HAP-1 (cell line): ENCODE measurements at regions not wholly inside any gene's neighbourhood (a gene's known extent, or its start where the extent isn't known, plus 50 kb on each side); places are given as distances from the start of the nearest gene placed in this dataset.

Experiments used
- DNase-seq, 2 experiments: peaks; one replicate each; pipeline ENCODE4 v3.0.0-alpha.2; 2016 to 2020; ENCODE audit warnings: low spot score in 2 of 2
- H3K27me3 ChIP-seq: fragments of 250-450 bp; sonication (Bioruptor Pico); 2 replicates; pipeline ENCODE4 v1.5.1; 2020; ENCODE audit warnings: low read depth, mild to moderate bottlenecking, moderate library complexity
- H3K36me3 ChIP-seq: fragments of 250-450 bp; sonication (Bioruptor Pico); replicated peaks from 2 replicates; pipeline ENCODE4 v1.5.1; 2020; ENCODE audit warnings: mild to moderate bottlenecking
- H3K4me1 ChIP-seq: fragments of 250-450 bp; sonication (Bioruptor Pico); 2 replicates; pipeline ENCODE4 v1.5.1; 2020; ENCODE audit warnings: mild to moderate bottlenecking
- H3K4me3 ChIP-seq: fragments of 250-450 bp; sonication (Bioruptor Pico); 2 replicates; pipeline ENCODE4 v1.5.1; 2020; ENCODE audit warnings: mild to moderate bottlenecking, moderate library complexity
- H3K9me3 ChIP-seq: fragments of 250-450 bp; sonication (Bioruptor Pico); 2 replicates; pipeline ENCODE4 v1.5.1; 2020; ENCODE audit warnings: mild to moderate bottlenecking, moderate library complexity
- in situ Hi-C: fragments of 300-500 bp; cut with MboI; formaldehyde crosslinking; loops from 3 replicates; pipeline ENCODE4 v1.14.3; 2020; ENCODE audit warnings: low sequenced_read_pairs, inconsistent platforms, mixed read lengths

GRCh38 chr1:88519156-88519555 lies 164.9 kb upstream of the PKN2 start:
- H3K4me1 ChIP-seq: no peaks in the 10 kb centered on the region
- H3K36me3 ChIP-seq: no peaks in the 10 kb centered on the region
- H3K27me3 ChIP-seq: no peaks in the 10 kb centered on the region
- no peak for DNase-seq
- in situ Hi-C loops: no loop called here
- H3K4me3 ChIP-seq: no peak overlapping the region
- H3K9me3 ChIP-seq: no peaks in the 10 kb centered on the region

- no peaks in the 10 kb centered on the region for H3K9me3 ChIP-seq
- no peak overlapping the region for H3K4me3 ChIP-seq
- DNase-seq: no peak
- H3K27me3 ChIP-seq: no peaks in the 10 kb centered on the region
- no peaks in the 10 kb centered on the region for H3K4me1 ChIP-seq
- no peaks in the 10 kb centered on the region for H3K36me3 ChIP-seq
- in situ Hi-C loops: no loop called here
Measured at GRCh38 chr1:88523854-88524528, 160.1 kb upstream of the PKN2 start.

- no peak overlapping the region for H3K4me3 ChIP-seq
Measured at GRCh38 chr1:88526456-88526855, 157.6 kb upstream of the PKN2 start.

GRCh38 chr1:88528792-88529191 lies 155.3 kb upstream of the PKN2 start:
- no peaks in the 10 kb centered on the region for H3K9me3 ChIP-seq
- H3K27me3 ChIP-seq: no peaks in the 10 kb centered on the region
- H3K4me1 ChIP-seq: no peaks in the 10 kb centered on the region
- in situ Hi-C loops: loop anchor here (25.0 kb wide), 1 partner anchor 341 kb away; no protein-coding TSS in a partner anchor
- no peak overlapping the region for H3K4me3 ChIP-seq
- H3K36me3 ChIP-seq: no peaks in the 10 kb centered on the region
- no peak for DNase-seq

More at GRCh38 chr1:88526456-88526855, 157.6 kb upstream of the PKN2 start:
- H3K27me3 ChIP-seq: no peaks in the 10 kb centered on the region
- H3K4me1 ChIP-seq: no peaks in the 10 kb centered on the region
- in situ Hi-C loops: loop anchor here (25.0 kb wide), 1 partner anchor 339 kb away; no protein-coding TSS in a partner anchor
- H3K36me3 ChIP-seq: no peaks in the 10 kb centered on the region
- no peak for DNase-seq
- H3K9me3 ChIP-seq: no peaks in the 10 kb centered on the region

GRCh38 chr1:88529581-88529980 lies 154.5 kb upstream of the PKN2 start:
- no peak overlapping the region for H3K4me3 ChIP-seq
- H3K4me1 ChIP-seq: no peaks in the 10 kb centered on the region
- in situ Hi-C loops: loop anchor here (25.0 kb wide), 1 partner anchor 342 kb away; no protein-coding TSS in a partner anchor
- H3K27me3 ChIP-seq: no peaks in the 10 kb centered on the region
- no peak for DNase-seq
- no peaks in the 10 kb centered on the region for H3K36me3 ChIP-seq
- no peaks in the 10 kb centered on the region for H3K9me3 ChIP-seq

- in situ Hi-C loops: loop anchor here (25.0 kb wide), 1 partner anchor 343 kb away; no protein-coding TSS in a partner anchor
Measured at GRCh38 chr1:88530246-88530645, 153.8 kb upstream of the PKN2 start.

GRCh38 chr1:88537787-88538186 lies 146.3 kb upstream of the PKN2 start:
- no peaks in the 10 kb centered on the region for H3K27me3 ChIP-seq

More at GRCh38 chr1:88530246-88530645, 153.8 kb upstream of the PKN2 start:
- H3K4me1 ChIP-seq: no peaks in the 10 kb centered on the region
- no peaks in the 10 kb centered on the region for H3K36me3 ChIP-seq
- H3K4me3 ChIP-seq: no peak overlapping the region
- DNase-seq: no peak
- no peaks in the 10 kb centered on the region for H3K9me3 ChIP-seq
- no peaks in the 10 kb centered on the region for H3K27me3 ChIP-seq

GRCh38 chr1:88538222-88538899 lies 145.7 kb upstream of the PKN2 start:
- Histone ChIP-seq H3K4me1 (no peaks in the 10 kb centered on the region), H3K36me3 (no peaks in the 10 kb centered on the region), H3K9me3 (no peaks in the 10 kb centered on the region), H3K4me3 (no peak overlapping the region), H3K27me3 (no peaks in the 10 kb centered on the region)
- in situ Hi-C loops: loop anchor here (25.0 kb wide), 1 partner anchor 351 kb away; no protein-coding TSS in a partner anchor
- DNase-seq: no peak

More at GRCh38 chr1:88537787-88538186, 146.3 kb upstream of the PKN2 start:
- H3K9me3 ChIP-seq: no peaks in the 10 kb centered on the region
- H3K4me3 ChIP-seq: no peak overlapping the region
- no peak for DNase-seq
- no peaks in the 10 kb centered on the region for H3K4me1 ChIP-seq
- in situ Hi-C loops: loop anchor here (25.0 kb wide), 1 partner anchor 350 kb away; no protein-coding TSS in a partner anchor
- no peaks in the 10 kb centered on the region for H3K36me3 ChIP-seq

- Histone ChIP-seq H3K9me3 (no peaks in the 10 kb centered on the region), H3K36me3 (no peaks in the 10 kb centered on the region), H3K4me3 (no peak overlapping the region), H3K4me1 (no peaks in the 10 kb centered on the region), H3K27me3 (no peaks in the 10 kb centered on the region)
- in situ Hi-C loops: loop anchor here (25.0 kb wide), 1 partner anchor 353 kb away; no protein-coding TSS in a partner anchor
- DNase-seq: no peak
Measured at GRCh38 chr1:88540255-88540654, 143.8 kb upstream of the PKN2 start.

- Histone ChIP-seq H3K27me3 (no peaks in the 10 kb centered on the region), H3K36me3 (no peaks in the 10 kb centered on the region), H3K9me3 (no peaks in the 10 kb centered on the region), H3K4me1 (no peaks in the 10 kb centered on the region), H3K4me3 (no peak overlapping the region)
- DNase-seq: no peak
- in situ Hi-C loops: loop anchor here (25.0 kb wide), 1 partner anchor 354 kb away; no protein-coding TSS in a partner anchor
Measured at GRCh38 chr1:88541596-88541995, 142.5 kb upstream of the PKN2 start.

GRCh38 chr1:88544195-88544594 lies 139.9 kb upstream of the PKN2 start:
- no peaks in the 10 kb centered on the region for H3K36me3 ChIP-seq
- H3K9me3 ChIP-seq: no peaks in the 10 kb centered on the region
- H3K27me3 ChIP-seq: no peaks in the 10 kb centered on the region
- no peak for DNase-seq
- in situ Hi-C loops: loop anchor here (25.0 kb wide), 1 partner anchor 357 kb away; no protein-coding TSS in a partner anchor
- no peak overlapping the region for H3K4me3 ChIP-seq
- H3K4me1 ChIP-seq: peaks cover 4% of the 10 kb centered on the region

- no peaks in the 10 kb centered on the region for H3K36me3 ChIP-seq
- H3K9me3 ChIP-seq: no peaks in the 10 kb centered on the region
- peaks cover 8% of the 10 kb centered on the region for H3K4me1 ChIP-seq
- no peak overlapping the region for H3K4me3 ChIP-seq
- DNase-seq: peak in 1 of 2 experiments; percentile 67
- H3K27me3 ChIP-seq: no peaks in the 10 kb centered on the region
- in situ Hi-C loops: loop anchor here (25.0 kb wide), 1 partner anchor 362 kb away; no protein-coding TSS in a partner anchor
Measured at GRCh38 chr1:88549536-88549935, 134.5 kb upstream of the PKN2 start.

- Histone ChIP-seq H3K9me3 (no peaks in the 10 kb centered on the region), H3K36me3 (no peaks in the 10 kb centered on the region), H3K4me3 (no peak overlapping the region), H3K4me1 (peaks cover 8% of the 10 kb centered on the region), H3K27me3 (no peaks in the 10 kb centered on the region)
- in situ Hi-C loops: no loop called here
- DNase-seq: no peak
Measured at GRCh38 chr1:88552226-88552625, 131.8 kb upstream of the PKN2 start.

- no peaks in the 10 kb centered on the region for H3K27me3 ChIP-seq
- H3K4me1 ChIP-seq: no peaks in the 10 kb centered on the region
- DNase-seq: no peak
- no peaks in the 10 kb centered on the region for H3K9me3 ChIP-seq
- no peaks in the 10 kb centered on the region for H3K36me3 ChIP-seq
- H3K4me3 ChIP-seq: no peak overlapping the region
- in situ Hi-C loops: no loop called here
Measured at GRCh38 chr1:88557014-88557413, 127.1 kb upstream of the PKN2 start.
